Activated T-cell treated with anti-CD3 and anti-CD28 coated beads, Interleukin-2, amount 50 U/mL, for 24 hours (primary cell): ENCODE measurements at regions not wholly inside any gene's neighbourhood (a gene's known extent, or its start where the extent isn't known, plus 50 kb on each side); places are given as distances from the start of the nearest gene placed in this dataset.
"Not testable (repeated sequence)": the region's sequence is repeated elsewhere in the genome, so short reads cannot be mapped to it uniquely, and the experiment has no call there.

ENCODE experiments used
- DNase-seq: peaks from one replicate; pipeline ENCODE4 v3.0.0-alpha.2; 2020
- H3K27ac Mint-ChIP-seq: 2 replicates; pipeline ENCODE4 v1.8.0; 2020; ENCODE audit warnings: mild to moderate bottlenecking, mixed read lengths
- H3K27me3 Mint-ChIP-seq: 2 replicates; pipeline ENCODE4 v1.8.0; 2020; ENCODE audit warnings: mixed read lengths
- H3K36me3 Mint-ChIP-seq: 2 replicates; pipeline ENCODE4 v1.8.0; 2020; ENCODE audit warnings: low read depth, mixed read lengths
- H3K4me1 Mint-ChIP-seq: 2 replicates; pipeline ENCODE4 v1.8.0; 2020; ENCODE audit warnings: low read depth, mixed read lengths
- H3K4me3 Mint-ChIP-seq: 2 replicates; pipeline ENCODE4 v1.8.0; 2020; ENCODE audit warnings: mild to moderate bottlenecking, moderate library complexity, mixed read lengths
- H3K9me3 Mint-ChIP-seq: 2 replicates; pipeline ENCODE4 v1.8.0; 2020; ENCODE audit warnings: mixed read lengths

DNA sequence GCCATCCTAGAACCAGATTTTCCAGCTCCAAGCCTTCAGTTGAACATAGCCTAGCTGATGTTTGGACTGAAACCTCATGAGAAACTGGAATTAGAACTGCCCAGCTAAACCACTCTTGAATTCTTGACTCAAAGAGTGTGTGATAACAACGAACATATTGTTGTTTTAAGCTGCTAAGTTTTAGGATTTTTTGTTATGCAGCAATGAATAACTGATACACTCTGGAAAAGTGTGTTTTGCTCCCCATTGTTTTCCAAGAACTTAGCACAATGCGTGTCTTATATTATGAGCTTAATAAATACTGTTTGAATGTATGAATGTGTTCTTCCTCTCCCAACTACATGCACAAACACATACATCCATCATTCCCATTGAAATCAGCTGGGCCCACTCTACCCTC is 379.6 kb downstream of the EDEM1 start:
- no peak for DNase-seq
- no peak overlapping the region for H3K4me3 Mint-ChIP-seq
- no peaks in the 10 kb centered on the region for H3K4me1 Mint-ChIP-seq
- no peaks in the 10 kb centered on the region for H3K36me3 Mint-ChIP-seq
- H3K27ac Mint-ChIP-seq, result no peak overlapping the region
- peaks cover 3% of the 10 kb centered on the region for H3K27me3 Mint-ChIP-seq
- no peaks in the 10 kb centered on the region for H3K9me3 Mint-ChIP-seq

GRCh38 chr3:5568451-5568850 is 380.9 kb downstream of the EDEM1 start:
- Mint-ChIP-seq H3K36me3 (no peaks in the 10 kb centered on the region), H3K4me1 (no peaks in the 10 kb centered on the region), H3K4me3 (no peak overlapping the region), H3K27ac (no peak overlapping the region), H3K9me3 (no peaks in the 10 kb centered on the region), H3K27me3 (peaks cover 3% of the 10 kb centered on the region)
- DNase-seq, result no peak

- Mint-ChIP-seq H3K36me3 (no peaks in the 10 kb centered on the region), H3K27me3 (peaks cover 3% of the 10 kb centered on the region), H3K4me3 (no peak overlapping the region), H3K9me3 (no peaks in the 10 kb centered on the region), H3K4me1 (no peaks in the 10 kb centered on the region), H3K27ac (no peak overlapping the region)
- no peak for DNase-seq
These were observed 381.6 kb downstream of the EDEM1 start for GRCh38 chr3:5569152-5569551.

GRCh38 chr3:5572168-5572567 is 384.7 kb downstream of the EDEM1 start:
- H3K27ac Mint-ChIP-seq, result no peak overlapping the region
- no peaks in the 10 kb centered on the region for H3K27me3 Mint-ChIP-seq
- H3K9me3 Mint-ChIP-seq, result no peaks in the 10 kb centered on the region
- H3K4me3 Mint-ChIP-seq, result no peak overlapping the region
- DNase-seq, result no peak
- no peaks in the 10 kb centered on the region for H3K4me1 Mint-ChIP-seq
- H3K36me3 Mint-ChIP-seq, result no peaks in the 10 kb centered on the region

DNA sequence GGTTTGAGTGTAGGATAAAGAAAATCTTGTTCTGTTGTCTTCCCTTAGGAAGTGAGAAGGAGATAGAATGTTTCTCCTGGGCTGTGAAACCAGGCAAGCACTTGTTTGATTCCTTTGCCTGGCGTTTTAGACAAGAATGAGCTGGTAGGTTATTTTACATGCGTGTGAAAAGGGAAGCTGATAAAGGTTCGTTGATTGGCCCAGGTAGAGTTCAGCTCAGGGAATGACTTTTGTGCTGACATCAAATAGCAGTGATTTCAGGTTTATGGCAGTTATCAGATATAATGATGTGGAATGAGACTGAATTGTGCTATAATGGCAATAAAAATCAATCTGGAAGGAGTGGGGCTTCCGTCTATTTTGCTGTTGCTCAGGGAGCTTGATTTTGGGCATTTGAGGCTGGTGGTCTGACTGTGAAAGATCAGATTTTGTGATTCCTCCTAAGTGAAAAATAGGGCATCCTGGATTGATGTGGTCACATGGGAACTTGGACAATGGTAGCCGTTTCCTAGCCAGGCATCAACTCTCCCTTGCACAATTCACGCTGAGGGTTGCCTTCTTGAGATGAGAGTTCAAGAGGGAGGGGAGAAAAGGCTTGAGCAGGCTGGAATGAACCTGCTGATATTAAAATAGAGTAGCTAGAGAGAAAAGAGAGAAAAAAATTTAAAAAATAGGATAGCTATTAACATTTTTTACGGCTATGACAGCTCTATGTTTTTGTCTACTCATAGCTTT is 388.9 kb downstream of the EDEM1 start:
- Mint-ChIP-seq H3K4me1 (no peaks in the 10 kb centered on the region), H3K9me3 (no peaks in the 10 kb centered on the region), H3K27ac (no peak overlapping the region), H3K27me3 (no peaks in the 10 kb centered on the region), H3K36me3 (no peaks in the 10 kb centered on the region), H3K4me3 (no peak overlapping the region)
- no peak for DNase-seq

GRCh38 chr3:5579139-5579602 is 391.7 kb downstream of the EDEM1 start:
- H3K36me3 Mint-ChIP-seq, result no peaks in the 10 kb centered on the region
- no peak overlapping the region for H3K27ac Mint-ChIP-seq
- no peak for DNase-seq
- no peaks in the 10 kb centered on the region for H3K9me3 Mint-ChIP-seq
- H3K27me3 Mint-ChIP-seq, result no peaks in the 10 kb centered on the region
- no peak overlapping the region for H3K4me3 Mint-ChIP-seq
- H3K4me1 Mint-ChIP-seq, result no peaks in the 10 kb centered on the region

- H3K4me3 Mint-ChIP-seq, result no peak overlapping the region
- H3K27me3 Mint-ChIP-seq, result no peaks in the 10 kb centered on the region
- H3K9me3 Mint-ChIP-seq, result no peaks in the 10 kb centered on the region
- H3K4me1 Mint-ChIP-seq, result no peaks in the 10 kb centered on the region
- H3K27ac Mint-ChIP-seq, result no peak overlapping the region
- H3K36me3 Mint-ChIP-seq, result no peaks in the 10 kb centered on the region
- DNase-seq, result no peak
These were observed 392.4 kb downstream of the EDEM1 start for GRCh38 chr3:5579946-5580345.

DNA sequence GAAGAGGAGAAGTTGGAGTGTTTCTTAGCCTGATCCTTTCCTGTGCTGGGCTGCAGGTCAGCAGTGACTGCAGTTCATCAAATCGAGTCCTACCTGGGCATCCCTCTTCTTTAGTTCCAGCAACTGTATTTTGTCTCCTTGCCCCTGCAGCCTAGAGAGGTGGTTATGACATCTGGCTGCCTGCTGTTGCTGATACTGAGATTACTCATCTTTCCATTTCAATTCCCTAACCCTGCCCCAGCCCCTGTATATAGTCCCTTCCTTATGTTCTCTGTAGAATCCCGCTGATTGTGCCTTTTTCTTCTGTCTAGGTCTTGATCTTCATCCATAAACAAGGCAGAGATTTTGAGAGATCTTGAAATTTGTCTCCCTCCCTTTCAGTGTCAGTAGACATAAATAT is 393.3 kb downstream of the EDEM1 start:
- H3K36me3 Mint-ChIP-seq, result no peaks in the 10 kb centered on the region

GRCh38 chr3:5581743-5582142 is 394.2 kb downstream of the EDEM1 start:
- Mint-ChIP-seq H3K4me1 (no peaks in the 10 kb centered on the region), H3K36me3 (no peaks in the 10 kb centered on the region), H3K27ac (no peak overlapping the region), H3K9me3 (no peaks in the 10 kb centered on the region), H3K27me3 (no peaks in the 10 kb centered on the region), H3K4me3 (no peak overlapping the region)
- DNase-seq, result no peak

More for the DNA sequence above, 393.3 kb downstream of the EDEM1 start:
- no peaks in the 10 kb centered on the region for H3K9me3 Mint-ChIP-seq
- H3K4me3 Mint-ChIP-seq, result no peak overlapping the region
- H3K27ac Mint-ChIP-seq, result no peak overlapping the region
- H3K4me1 Mint-ChIP-seq, result no peaks in the 10 kb centered on the region
- DNase-seq, result no peak
- H3K27me3 Mint-ChIP-seq, result no peaks in the 10 kb centered on the region

GRCh38 chr3:5583920-5584319 is 396.4 kb downstream of the EDEM1 start:
- no peaks in the 10 kb centered on the region for H3K9me3 Mint-ChIP-seq
- no peaks in the 10 kb centered on the region for H3K36me3 Mint-ChIP-seq
- H3K27me3 Mint-ChIP-seq, result no peaks in the 10 kb centered on the region
- no peak overlapping the region for H3K27ac Mint-ChIP-seq
- H3K4me3 Mint-ChIP-seq, result no peak overlapping the region
- DNase-seq, result no peak
- no peaks in the 10 kb centered on the region for H3K4me1 Mint-ChIP-seq

- no peak overlapping the region for H3K27ac Mint-ChIP-seq
These were observed 397.6 kb downstream of the EDEM1 start for GRCh38 chr3:5585085-5585484.

GRCh38 chr3:5606884-5607472 is 419.5 kb downstream of the EDEM1 start:
- H3K27ac Mint-ChIP-seq, result no peak overlapping the region
- no peaks in the 10 kb centered on the region for H3K27me3 Mint-ChIP-seq
- H3K4me3 Mint-ChIP-seq, result no peak overlapping the region
- no peak for DNase-seq
- no peaks in the 10 kb centered on the region for H3K36me3 Mint-ChIP-seq
- H3K9me3 Mint-ChIP-seq, result peaks cover 19% of the 10 kb centered on the region
- no peaks in the 10 kb centered on the region for H3K4me1 Mint-ChIP-seq

More at GRCh38 chr3:5585085-5585484, 397.6 kb downstream of the EDEM1 start:
- Mint-ChIP-seq H3K9me3 (no peaks in the 10 kb centered on the region), H3K4me1 (no peaks in the 10 kb centered on the region), H3K36me3 (no peaks in the 10 kb centered on the region), H3K27me3 (no peaks in the 10 kb centered on the region), H3K4me3 (no peak overlapping the region)
- DNase-seq, result no peak

- Mint-ChIP-seq H3K27ac (no peak overlapping the region), H3K27me3 (no peaks in the 10 kb centered on the region), H3K9me3 (peaks cover 13% of the 10 kb centered on the region), H3K4me3 (no peak overlapping the region), H3K4me1 (no peaks in the 10 kb centered on the region), H3K36me3 (no peaks in the 10 kb centered on the region)
- no peak for DNase-seq
These were observed 420.1 kb downstream of the EDEM1 start for GRCh38 chr3:5607581-5607980.

GRCh38 chr3:5608971-5609370 is 421.5 kb downstream of the EDEM1 start:
- not testable (repeated sequence) for H3K27ac Mint-ChIP-seq, H3K4me3 Mint-ChIP-seq, H3K27me3 Mint-ChIP-seq, H3K4me1 Mint-ChIP-seq, DNase-seq, H3K36me3 Mint-ChIP-seq, H3K9me3 Mint-ChIP-seq

DNA sequence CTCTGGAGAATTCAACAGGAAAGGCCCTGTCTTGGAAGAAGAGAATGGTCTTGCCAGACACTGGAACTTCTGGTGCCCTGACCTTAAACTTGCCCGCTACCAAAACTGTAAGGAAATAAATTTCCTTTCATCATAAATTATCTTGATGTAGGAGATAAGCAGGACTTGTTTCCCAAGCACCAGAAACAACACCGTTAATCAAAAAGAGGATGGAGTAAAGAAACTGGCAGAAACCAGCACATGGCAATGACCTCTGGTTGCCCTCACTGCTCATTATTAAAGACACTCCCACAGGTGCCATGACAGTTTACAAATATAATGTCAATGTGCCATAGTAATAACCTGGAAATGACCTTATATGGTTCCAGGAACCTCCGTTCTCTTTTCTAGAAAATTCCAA is 426.1 kb downstream of the EDEM1 start:
- Mint-ChIP-seq H3K9me3 (no peaks in the 10 kb centered on the region), H3K4me1 (no peaks in the 10 kb centered on the region), H3K4me3 (no peak overlapping the region), H3K27me3 (no peaks in the 10 kb centered on the region), H3K27ac (no peak overlapping the region), H3K36me3 (no peaks in the 10 kb centered on the region)
- DNase-seq, result no peak
